ENCODE measurements at regions not wholly inside any gene's neighbourhood (a gene's known extent, or its start where the extent isn't known, plus 50 kb on each side); places are given as distances from the start of the nearest gene placed in this dataset.

GRCh38 chr11:121723246-121723741 lies 270.5 kb upstream of the SORL1-AS1 start:
- peak; percentile 71 for DNase-seq (ENCODE audit: low read depth, low spot score)
- peak overlapping the region; percentile 42 for H3K4me3 ChIP-seq (ENCODE audit: low read depth, low read length)
- TF ChIP-seq CTCF (IDR thresholded peaks at IDR 0.05; ENCODE audit: low read depth, low read length), result no peak
- in situ Hi-C loops (cut with HindIII; ENCODE audit: low sequenced_read_pairs), result no loop called here

GRCh38 chr11:121722431-121723245 lies 269.9 kb upstream of the SORL1-AS1 start:
- TF ChIP-seq CTCF (IDR thresholded peaks at IDR 0.05; ENCODE audit: low read depth, low read length), result no peak
- H3K4me3 ChIP-seq (ENCODE audit: low read depth, low read length), result peak overlapping the region; percentile 42
- DNase-seq (ENCODE audit: low read depth, low spot score), result peak; percentile 98
- in situ Hi-C loops (cut with HindIII; ENCODE audit: low sequenced_read_pairs), result no loop called here

GRCh38 chr11:121721961-121722360 lies 269.2 kb upstream of the SORL1-AS1 start:
- no peak for DNase-seq (ENCODE audit: low read depth, low spot score)
- in situ Hi-C loops (cut with HindIII; ENCODE audit: low sequenced_read_pairs), result no loop called here
- peak overlapping the region; percentile 42 for H3K4me3 ChIP-seq (ENCODE audit: low read depth, low read length)
- TF ChIP-seq CTCF (IDR thresholded peaks at IDR 0.05; ENCODE audit: low read depth, low read length), result no peak

GRCh38 chr11:121721448-121721847 lies 268.7 kb upstream of the SORL1-AS1 start:
- DNase-seq (ENCODE audit: low read depth, low spot score), result no peak
- in situ Hi-C loops (cut with HindIII; ENCODE audit: low sequenced_read_pairs), result no loop called here
- H3K4me3 ChIP-seq (ENCODE audit: low read depth, low read length), result no peak overlapping the region
- no peak for TF ChIP-seq CTCF (IDR thresholded peaks at IDR 0.05; ENCODE audit: low read depth, low read length)

- TF ChIP-seq CTCF (IDR thresholded peaks at IDR 0.05; ENCODE audit: low read depth, low read length), result no peak
- H3K4me3 ChIP-seq (ENCODE audit: low read depth, low read length), result no peak overlapping the region
- DNase-seq (ENCODE audit: low read depth, low spot score), result no peak
- in situ Hi-C loops (cut with HindIII; ENCODE audit: low sequenced_read_pairs), result no loop called here
Observed at GRCh38 chr11:121717296-121717695, 264.5 kb upstream of the SORL1-AS1 start.

- in situ Hi-C loops (cut with HindIII; ENCODE audit: low sequenced_read_pairs), result no loop called here
- DNase-seq (ENCODE audit: low read depth, low spot score), result peak; percentile 55
- no peak overlapping the region for H3K4me3 ChIP-seq (ENCODE audit: low read depth, low read length)
- no peak for TF ChIP-seq CTCF (IDR thresholded peaks at IDR 0.05; ENCODE audit: low read depth, low read length)
Observed at GRCh38 chr11:121716060-121716459, 263.3 kb upstream of the SORL1-AS1 start.

All from astrocyte of the spinal cord (primary cell).